PC-9 (cell line): ENCODE measurements at regions not wholly inside any gene's neighbourhood (a gene's known extent, or its start where the extent isn't known, plus 50 kb on each side); places are given as distances from the start of the nearest gene placed in this dataset.

Experiments used
- EZH2 ChIP-seq: fragments of 200-600 bp; sonication (generic); IDR thresholded peaks from 2 replicates; pipeline ENCODE4 v1.8.0; 2017; ENCODE audit warnings: antibody characterized with exemption, low read depth
- TF ChIP-seq, protein P1 (sequence below): fragments of 200-600 bp; sonication (generic); conservative IDR thresholded peaks from 2 replicates; pipeline ENCODE4 v1.6.1; 2017; ENCODE audit warnings: mixed run types, antibody characterized with exemption, mild to moderate bottlenecking, moderate library complexity

DNA sequence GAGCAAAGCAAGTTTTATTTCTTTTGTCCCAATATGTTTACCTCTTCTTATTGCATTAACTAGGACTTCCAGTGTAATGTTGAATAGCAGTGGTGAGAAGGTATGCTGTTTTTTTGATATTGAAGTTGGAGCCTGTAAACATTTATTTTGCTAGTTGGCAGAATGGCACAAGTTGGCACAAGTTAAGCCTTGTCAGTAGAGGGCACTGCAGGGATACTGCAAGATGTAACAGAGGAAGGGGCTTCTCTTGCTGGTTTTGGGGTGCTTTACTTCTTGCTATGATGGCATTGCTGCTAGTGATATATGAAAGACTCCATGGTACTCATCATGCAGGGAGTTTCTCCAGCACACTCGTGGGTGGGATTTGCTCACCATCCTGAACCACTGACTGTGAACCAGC, 327.3 kb upstream of the ARX start:
- no peak for TF ChIP-seq EZH2
- TF ChIP-seq, protein P1, sequence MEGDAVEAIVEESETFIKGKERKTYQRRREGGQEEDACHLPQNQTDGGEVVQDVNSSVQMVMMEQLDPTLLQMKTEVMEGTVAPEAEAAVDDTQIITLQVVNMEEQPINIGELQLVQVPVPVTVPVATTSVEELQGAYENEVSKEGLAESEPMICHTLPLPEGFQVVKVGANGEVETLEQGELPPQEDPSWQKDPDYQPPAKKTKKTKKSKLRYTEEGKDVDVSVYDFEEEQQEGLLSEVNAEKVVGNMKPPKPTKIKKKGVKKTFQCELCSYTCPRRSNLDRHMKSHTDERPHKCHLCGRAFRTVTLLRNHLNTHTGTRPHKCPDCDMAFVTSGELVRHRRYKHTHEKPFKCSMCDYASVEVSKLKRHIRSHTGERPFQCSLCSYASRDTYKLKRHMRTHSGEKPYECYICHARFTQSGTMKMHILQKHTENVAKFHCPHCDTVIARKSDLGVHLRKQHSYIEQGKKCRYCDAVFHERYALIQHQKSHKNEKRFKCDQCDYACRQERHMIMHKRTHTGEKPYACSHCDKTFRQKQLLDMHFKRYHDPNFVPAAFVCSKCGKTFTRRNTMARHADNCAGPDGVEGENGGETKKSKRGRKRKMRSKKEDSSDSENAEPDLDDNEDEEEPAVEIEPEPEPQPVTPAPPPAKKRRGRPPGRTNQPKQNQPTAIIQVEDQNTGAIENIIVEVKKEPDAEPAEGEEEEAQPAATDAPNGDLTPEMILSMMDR: no peak
